ENCODE measurements at regions not wholly inside any gene's neighbourhood (a gene's known extent, or its start where the extent isn't known, plus 50 kb on each side); places are given as distances from the start of the nearest gene placed in this dataset.

GRCh38 chr2:222797261-222797660 lies 63.6 kb upstream of the ACSL3 start:
- no peak for DNase-seq (ENCODE audit: low spot score)
- Histone ChIP-seq H3K36me3 (no peaks in the 10 kb centered on the region), H3K4me3 (no peak overlapping the region), H3K27me3 (replicated peaks; ENCODE audit: insufficient read depth) (no peaks in the 10 kb centered on the region), H3K27ac (peak overlapping the region; percentile 45 to 81), H3K9me3 (no peaks in the 10 kb centered on the region), H3K4me1 (replicated peaks) (peaks cover 17% of the 10 kb centered on the region)
- no peak for TF ChIP-seq POLR2AphosphoS5 (IDR thresholded peaks at IDR 0.05)
- TF ChIP-seq CTCF (IDR thresholded peaks at IDR 0.05), result peak in 2 of 4 experiments; percentile 34 to 42
- 3% methylated on average over 2 of the region's 2 CpGs for WGBS
- intact Hi-C loops (cut with DNase I), result loop anchor here (10.0 kb wide), 1 partner anchor 92 kb away; no protein-coding TSS in a partner anchor

- H3K9me3 ChIP-seq, result no peaks in the 10 kb centered on the region
- H3K27me3 ChIP-seq (replicated peaks; ENCODE audit: insufficient read depth), result no peaks in the 10 kb centered on the region
- H3K27ac ChIP-seq, result peak overlapping the region; percentile 35 to 81
- no peak overlapping the region for H3K4me3 ChIP-seq
- intact Hi-C loops (cut with DNase I), result loop anchor here (10.0 kb wide), 1 partner anchor 93 kb away; no protein-coding TSS in a partner anchor
- no peak for DNase-seq (ENCODE audit: low spot score)
- H3K36me3 ChIP-seq, result no peaks in the 10 kb centered on the region
- TF ChIP-seq CTCF (IDR thresholded peaks at IDR 0.05) (no peak), POLR2AphosphoS5 (IDR thresholded peaks at IDR 0.05) (no peak), POLR2A (IDR thresholded peaks at IDR 0.05) (no peak)
- H3K4me1 ChIP-seq (replicated peaks), result peaks cover 17% of the 10 kb centered on the region
- 71% methylated on average over 3 of the region's 3 CpGs for whole genome bisulfite sequencing
Observed at GRCh38 chr2:222797871-222798270, 63.0 kb upstream of the ACSL3 start.

GRCh38 chr2:222798528-222798927 lies 62.3 kb upstream of the ACSL3 start:
- Histone ChIP-seq H3K27ac (peak overlapping the region; percentile 35 to 81), H3K27me3 (replicated peaks; ENCODE audit: insufficient read depth) (no peaks in the 10 kb centered on the region)
- intact Hi-C loops (cut with DNase I), result loop anchor here (10.0 kb wide), 1 partner anchor 94 kb away; no protein-coding TSS in a partner anchor

GRCh38 chr2:222799262-222799918 lies 61.4 kb upstream of the ACSL3 start:
- Histone ChIP-seq H3K27ac (peak overlapping the region in 1 of 2 donors; percentile 81), H3K27me3 (replicated peaks; ENCODE audit: insufficient read depth) (no peaks in the 10 kb centered on the region), H3K4me3 (no peak overlapping the region), H3K36me3 (no peaks in the 10 kb centered on the region), H3K4me1 (replicated peaks) (peaks cover 17% of the 10 kb centered on the region), H3K9me3 (no peaks in the 10 kb centered on the region)
- 53% methylated on average over 7 of the region's 7 CpGs for WGBS
- intact Hi-C loops (cut with DNase I), result loop anchor here (10.0 kb wide), 1 partner anchor 95 kb away; no protein-coding TSS in a partner anchor
- no peak for DNase-seq (ENCODE audit: low spot score)
- no peak for TF ChIP-seq POLR2A (IDR thresholded peaks at IDR 0.05)
- peak; percentile 23 for TF ChIP-seq POLR2AphosphoS5 (IDR thresholded peaks at IDR 0.05)

More at GRCh38 chr2:222798528-222798927, 62.3 kb upstream of the ACSL3 start:
- TF ChIP-seq POLR2AphosphoS5 (IDR thresholded peaks at IDR 0.05) (no peak), POLR2A (IDR thresholded peaks at IDR 0.05) (no peak), CTCF (IDR thresholded peaks at IDR 0.05) (no peak)
- Histone ChIP-seq H3K9me3 (no peaks in the 10 kb centered on the region), H3K36me3 (no peaks in the 10 kb centered on the region), H3K4me1 (replicated peaks) (peaks cover 17% of the 10 kb centered on the region), H3K4me3 (no peak overlapping the region)
- DNase-seq (ENCODE audit: low spot score), result no peak

- Histone ChIP-seq H3K4me3 (no peak overlapping the region), H3K27ac (no peak overlapping the region), H3K27me3 (replicated peaks; ENCODE audit: insufficient read depth) (no peaks in the 10 kb centered on the region), H3K36me3 (no peaks in the 10 kb centered on the region), H3K4me1 (replicated peaks) (peaks cover 5% of the 10 kb centered on the region), H3K9me3 (no peaks in the 10 kb centered on the region)
- DNase-seq (ENCODE audit: low spot score), result no peak
- TF ChIP-seq POLR2A (IDR thresholded peaks at IDR 0.05) (no peak), POLR2AphosphoS5 (IDR thresholded peaks at IDR 0.05) (no peak), CTCF (IDR thresholded peaks at IDR 0.05) (no peak)
- intact Hi-C loops (cut with DNase I), result no loop called here
- 56% methylated on average over 5 of the region's 5 CpGs for WGBS
Observed at GRCh38 chr2:222802514-222803196, 58.2 kb upstream of the ACSL3 start.
